ENCODE measurements at regions not wholly inside any gene's neighbourhood (a gene's known extent, or its start where the extent isn't known, plus 50 kb on each side); places are given as distances from the start of the nearest gene placed in this dataset.

DNA sequence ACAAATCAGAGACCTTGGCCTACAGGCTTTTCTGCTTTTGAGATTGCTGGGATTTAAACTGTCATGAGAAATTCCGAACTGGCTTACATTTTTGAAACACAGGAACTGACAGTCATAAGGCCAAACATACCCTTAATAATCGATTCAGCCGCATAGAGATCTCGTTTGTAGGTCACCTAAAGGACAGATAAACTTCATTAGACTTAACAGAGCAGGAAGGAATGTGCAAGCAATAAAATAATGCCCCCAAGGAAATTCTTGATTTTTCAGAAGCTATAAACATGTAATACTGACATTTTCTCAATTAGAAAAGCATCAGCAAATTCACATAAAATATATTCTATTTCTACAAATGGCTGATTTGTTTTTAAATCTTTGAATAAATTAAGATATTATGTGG lies 120.0 kb downstream of the CRPPA start:
- no peak for TF ChIP-seq EP300 (IDR thresholded peaks at IDR 0.05)
- TF ChIP-seq, protein P1, sequence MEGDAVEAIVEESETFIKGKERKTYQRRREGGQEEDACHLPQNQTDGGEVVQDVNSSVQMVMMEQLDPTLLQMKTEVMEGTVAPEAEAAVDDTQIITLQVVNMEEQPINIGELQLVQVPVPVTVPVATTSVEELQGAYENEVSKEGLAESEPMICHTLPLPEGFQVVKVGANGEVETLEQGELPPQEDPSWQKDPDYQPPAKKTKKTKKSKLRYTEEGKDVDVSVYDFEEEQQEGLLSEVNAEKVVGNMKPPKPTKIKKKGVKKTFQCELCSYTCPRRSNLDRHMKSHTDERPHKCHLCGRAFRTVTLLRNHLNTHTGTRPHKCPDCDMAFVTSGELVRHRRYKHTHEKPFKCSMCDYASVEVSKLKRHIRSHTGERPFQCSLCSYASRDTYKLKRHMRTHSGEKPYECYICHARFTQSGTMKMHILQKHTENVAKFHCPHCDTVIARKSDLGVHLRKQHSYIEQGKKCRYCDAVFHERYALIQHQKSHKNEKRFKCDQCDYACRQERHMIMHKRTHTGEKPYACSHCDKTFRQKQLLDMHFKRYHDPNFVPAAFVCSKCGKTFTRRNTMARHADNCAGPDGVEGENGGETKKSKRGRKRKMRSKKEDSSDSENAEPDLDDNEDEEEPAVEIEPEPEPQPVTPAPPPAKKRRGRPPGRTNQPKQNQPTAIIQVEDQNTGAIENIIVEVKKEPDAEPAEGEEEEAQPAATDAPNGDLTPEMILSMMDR (IDR thresholded peaks at IDR 0.05) = no peak

Measured in tibial nerve (tissue), 4 donors.